HL-60 (cell line): ENCODE measurements at regions not wholly inside any gene's neighbourhood (a gene's known extent, or its start where the extent isn't known, plus 50 kb on each side); places are given as distances from the start of the nearest gene placed in this dataset.

Source experiments
- DNase-seq, 2 experiments: peaks; one replicate each; pipeline ENCODE4 v3.0.0-alpha.2; 2010 to 2020; ENCODE audit warnings: low read depth in 1 of 2, low spot score in 1 of 2
- H3K27ac ChIP-seq: fragments of 250-450 bp; sonication (Bioruptor Pico); replicated peaks from 2 replicates; pipeline ENCODE4 v1.5.1; 2020; ENCODE audit warnings: mild to moderate bottlenecking, moderate library complexity
- H3K27me3 ChIP-seq: fragments of 250-450 bp; sonication (Bioruptor Pico); 2 replicates; pipeline ENCODE4 v1.5.1; 2021; ENCODE audit warnings: mild to moderate bottlenecking, moderate library complexity; ENCODE audit not compliant: insufficient read depth, poor library complexity, severe bottlenecking
- H3K4me3 ChIP-seq: replicated peaks from 2 replicates; pipeline ENCODE4 v1.5.1; 2011; ENCODE audit warnings: mild to moderate bottlenecking, control low read depth, low read length; ENCODE audit not compliant: insufficient read depth
- CTCF ChIP-seq: IDR thresholded peaks from one replicate; pipeline ENCODE4 v1.5.1; 2011; ENCODE audit warnings: low read length, control low read depth, inconsistent platforms; ENCODE audit not compliant: insufficient read depth
- GABPA ChIP-seq: IDR thresholded peaks from 2 replicates; pipeline ENCODE4 v1.6.1; 2012; ENCODE audit warnings: low read depth
- POLR2AphosphoS5 ChIP-seq: IDR thresholded peaks from 2 replicates; pipeline ENCODE4 v1.6.1; 2012; ENCODE audit warnings: low read depth
- REST ChIP-seq: IDR thresholded peaks from 2 replicates; pipeline ENCODE4 v1.6.1; 2012; ENCODE audit warnings: low read depth; ENCODE audit not compliant: insufficient replicate concordance
- SPI1 ChIP-seq: IDR thresholded peaks from 2 replicates; pipeline ENCODE4 v1.6.1; 2012; ENCODE audit warnings: low read depth, mild to moderate bottlenecking, borderline replicate concordance

DNA sequence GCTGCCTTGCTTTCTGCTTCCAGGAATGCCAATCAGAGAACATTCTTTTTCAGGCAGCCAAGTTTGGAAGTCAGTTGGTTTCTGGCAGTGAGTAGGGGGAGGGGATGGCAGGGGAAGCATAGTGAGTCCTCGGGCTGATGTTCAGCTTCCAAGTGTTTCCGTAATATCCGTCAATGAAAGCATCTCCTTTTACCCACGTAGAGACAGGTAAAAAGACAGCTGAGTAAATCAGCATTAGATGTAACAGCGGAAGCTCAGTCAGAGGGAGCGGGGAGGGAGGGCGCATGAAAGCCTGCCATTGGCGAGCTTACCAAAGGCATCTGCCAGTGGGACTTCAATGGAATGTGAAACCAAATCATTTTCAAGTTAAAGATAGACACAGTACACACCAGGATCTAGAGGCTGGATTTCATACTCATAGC is 117.1 kb upstream of the DTNA start:
- Histone ChIP-seq H3K4me3 (no peak overlapping the region), H3K27me3 (peaks cover 5% of the 10 kb centered on the region)
- DNase-seq: no peak

DNA sequence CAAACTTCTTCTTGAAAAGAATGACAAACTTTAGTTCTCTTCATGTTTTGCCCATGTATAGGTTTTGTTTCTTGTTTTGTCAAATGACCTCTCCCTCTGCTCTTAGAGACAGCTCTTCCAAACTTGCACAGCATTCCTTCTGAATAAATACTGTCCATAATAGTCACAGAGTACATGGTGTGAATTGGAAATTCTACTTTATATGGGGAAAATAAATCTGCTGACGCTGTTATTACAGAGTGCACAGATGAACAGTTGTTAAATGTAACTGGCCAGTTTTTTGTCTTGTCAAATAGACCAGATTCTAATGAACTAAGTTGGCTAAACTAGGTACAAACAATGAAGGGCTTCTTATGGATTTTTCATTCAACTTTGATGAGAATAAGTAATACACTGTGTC is 115.8 kb upstream of the DTNA start:
- no peak for TF ChIP-seq CTCF
- TF ChIP-seq REST: no peak
- TF ChIP-seq POLR2AphosphoS5: no peak
- TF ChIP-seq GABPA: no peak
- TF ChIP-seq SPI1: no peak
- DNase-seq: no peak
- H3K27ac ChIP-seq: no peak overlapping the region

More for the DNA sequence above, 117.1 kb upstream of the DTNA start:
- TF ChIP-seq CTCF: no peak
- TF ChIP-seq POLR2AphosphoS5: no peak
- TF ChIP-seq SPI1: no peak
- TF ChIP-seq GABPA: no peak
- TF ChIP-seq REST: no peak
- H3K27ac ChIP-seq: no peak overlapping the region

GRCh38 chr18:34595690-34596089 is 114.4 kb upstream of the DTNA start:
- Histone ChIP-seq H3K27ac (no peak overlapping the region), H3K4me3 (no peak overlapping the region), H3K27me3 (peaks cover 3% of the 10 kb centered on the region)
- TF ChIP-seq GABPA (no peak), CTCF (peak; percentile 4), POLR2AphosphoS5 (no peak)
- DNase-seq: no peak

More for the DNA sequence above, 115.8 kb upstream of the DTNA start:
- peaks cover 5% of the 10 kb centered on the region for H3K27me3 ChIP-seq
- no peak overlapping the region for H3K4me3 ChIP-seq

DNA sequence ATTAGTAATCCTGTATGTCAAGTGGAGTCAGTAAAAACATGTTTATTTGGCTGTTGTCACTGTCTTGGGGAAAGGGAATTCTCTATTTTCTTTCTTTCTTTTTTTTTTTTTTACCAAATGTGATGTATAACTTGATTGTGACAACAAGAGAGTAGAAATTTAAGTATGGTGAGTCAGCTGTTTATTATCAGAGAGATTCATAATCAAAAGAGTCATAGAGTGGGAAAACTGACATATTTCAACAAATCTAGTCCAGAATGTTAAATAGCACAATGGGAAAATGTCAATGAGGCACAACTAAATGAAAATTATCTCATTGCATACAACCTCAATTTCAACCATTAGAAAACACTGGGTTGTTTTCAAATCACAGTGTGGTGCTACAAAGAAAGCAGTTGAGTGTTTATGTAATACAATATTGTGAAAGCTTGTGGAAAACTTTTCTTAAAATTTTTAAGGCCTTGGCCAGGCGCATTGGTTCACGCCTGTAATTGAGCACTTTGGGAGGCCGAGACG is 111.9 kb upstream of the DTNA start:
- H3K27me3 ChIP-seq: peaks cover 2% of the 10 kb centered on the region
- H3K4me3 ChIP-seq: no peak overlapping the region
- H3K27ac ChIP-seq: no peak overlapping the region
- TF ChIP-seq REST: no peak
- TF ChIP-seq POLR2AphosphoS5: no peak
- no peak for TF ChIP-seq SPI1
- no peak for TF ChIP-seq CTCF
- no peak for TF ChIP-seq GABPA
- DNase-seq: no peak
